ENCODE measurements at regions not wholly inside any gene's neighbourhood (a gene's known extent, or its start where the extent isn't known, plus 50 kb on each side); places are given as distances from the start of the nearest gene placed in this dataset.

- TF ChIP-seq POLR2AphosphoS5 (IDR thresholded peaks at IDR 0.05; ENCODE audit: low read depth, low read length): no peak
- TF ChIP-seq TAF1 (IDR thresholded peaks at IDR 0.05; ENCODE audit: borderline replicate concordance, low read depth, low read length): no peak
- no peak for TF ChIP-seq POLR2A (IDR thresholded peaks at IDR 0.05; ENCODE audit: low read depth, low read length)
Measured at GRCh38 chr21:35909456-35910223, 150.7 kb downstream of the SETD4 start.

Data from GM12892 (cell line).